ENCODE measurements at regions not wholly inside any gene's neighbourhood (a gene's known extent, or its start where the extent isn't known, plus 50 kb on each side); places are given as distances from the start of the nearest gene placed in this dataset.

GRCh38 chr5:74241751-74242140 lies 398.8 kb downstream of the ENC1 start:
- intact Hi-C loops (cut with DNase I; ENCODE audit: low total_unique reads) = no loop called here
- no peak overlapping the region for H3K27ac ChIP-seq

GRCh38 chr5:74240783-74241750 lies 399.5 kb downstream of the ENC1 start:
- DNase-seq = no peak
- H3K4me3 ChIP-seq = no peak overlapping the region
- H3K9me3 ChIP-seq = no peaks in the 10 kb centered on the region
- H3K4me1 ChIP-seq = no peaks in the 10 kb centered on the region
- H3K27ac ChIP-seq = no peak overlapping the region
- intact Hi-C loops (cut with DNase I; ENCODE audit: low total_unique reads) = no loop called here
- TF ChIP-seq CTCF (IDR thresholded peaks at IDR 0.05) (no peak), POLR2A (IDR thresholded peaks at IDR 0.05) (no peak)
- H3K36me3 ChIP-seq = no peaks in the 10 kb centered on the region
- H3K27me3 ChIP-seq = no peaks in the 10 kb centered on the region

More at GRCh38 chr5:74241751-74242140, 398.8 kb downstream of the ENC1 start:
- Histone ChIP-seq H3K4me3 (no peak overlapping the region), H3K27me3 (no peaks in the 10 kb centered on the region), H3K4me1 (no peaks in the 10 kb centered on the region), H3K9me3 (no peaks in the 10 kb centered on the region), H3K36me3 (no peaks in the 10 kb centered on the region)
- no peak for DNase-seq
- TF ChIP-seq CTCF (IDR thresholded peaks at IDR 0.05) = no peak
- no peak for TF ChIP-seq POLR2A (IDR thresholded peaks at IDR 0.05)

- DNase-seq = no peak
- Histone ChIP-seq H3K36me3 (no peaks in the 10 kb centered on the region), H3K4me3 (no peak overlapping the region), H3K4me1 (no peaks in the 10 kb centered on the region), H3K27me3 (no peaks in the 10 kb centered on the region), H3K9me3 (no peaks in the 10 kb centered on the region), H3K27ac (no peak overlapping the region)
- TF ChIP-seq POLR2A (IDR thresholded peaks at IDR 0.05) (no peak), CTCF (IDR thresholded peaks at IDR 0.05) (no peak)
- intact Hi-C loops (cut with DNase I; ENCODE audit: low total_unique reads) = no loop called here
Observed at GRCh38 chr5:74239261-74239660, 401.3 kb downstream of the ENC1 start.

- intact Hi-C loops (cut with DNase I; ENCODE audit: low total_unique reads) = no loop called here
- TF ChIP-seq CTCF (IDR thresholded peaks at IDR 0.05) (no peak), POLR2A (IDR thresholded peaks at IDR 0.05) (no peak)
- DNase-seq = no peak
Observed at GRCh38 chr5:74237571-74238145, 402.9 kb downstream of the ENC1 start.

GRCh38 chr5:74235552-74235951 lies 405.0 kb downstream of the ENC1 start:
- no peaks in the 10 kb centered on the region for H3K36me3 ChIP-seq
- H3K4me1 ChIP-seq = no peaks in the 10 kb centered on the region
- intact Hi-C loops (cut with DNase I; ENCODE audit: low total_unique reads) = no loop called here
- DNase-seq = no peak
- no peaks in the 10 kb centered on the region for H3K27me3 ChIP-seq
- H3K4me3 ChIP-seq = no peak overlapping the region
- no peaks in the 10 kb centered on the region for H3K9me3 ChIP-seq
- TF ChIP-seq POLR2A (IDR thresholded peaks at IDR 0.05) (no peak), CTCF (IDR thresholded peaks at IDR 0.05) (no peak)
- H3K27ac ChIP-seq = no peak overlapping the region

More at GRCh38 chr5:74237571-74238145, 402.9 kb downstream of the ENC1 start:
- no peaks in the 10 kb centered on the region for H3K9me3 ChIP-seq
- no peak overlapping the region for H3K4me3 ChIP-seq
- H3K4me1 ChIP-seq = no peaks in the 10 kb centered on the region
- H3K27ac ChIP-seq = no peak overlapping the region
- H3K36me3 ChIP-seq = no peaks in the 10 kb centered on the region
- H3K27me3 ChIP-seq = no peaks in the 10 kb centered on the region

Measured in uterus (tissue), 3 donors.